GM19455 (cell line): ENCODE measurements at regions not wholly inside any gene's neighbourhood (a gene's known extent, or its start where the extent isn't known, plus 50 kb on each side); places are given as distances from the start of the nearest gene placed in this dataset.
"Not testable (repeated sequence)": the region's sequence is repeated elsewhere in the genome, so short reads cannot be mapped to it uniquely, and the experiment has no call there.

ENCODE experiments used
- ATAC-seq: cut with Tn5 transposase; IDR thresholded peaks from one replicate; pipeline ENCODE4 v1.9.1; 2021; ENCODE audit not compliant: unreplicated experiment

GRCh38 chr14:71800878-71801277 is 131.4 kb upstream of the RGS6 start:
- ATAC-seq = no peak

DNA sequence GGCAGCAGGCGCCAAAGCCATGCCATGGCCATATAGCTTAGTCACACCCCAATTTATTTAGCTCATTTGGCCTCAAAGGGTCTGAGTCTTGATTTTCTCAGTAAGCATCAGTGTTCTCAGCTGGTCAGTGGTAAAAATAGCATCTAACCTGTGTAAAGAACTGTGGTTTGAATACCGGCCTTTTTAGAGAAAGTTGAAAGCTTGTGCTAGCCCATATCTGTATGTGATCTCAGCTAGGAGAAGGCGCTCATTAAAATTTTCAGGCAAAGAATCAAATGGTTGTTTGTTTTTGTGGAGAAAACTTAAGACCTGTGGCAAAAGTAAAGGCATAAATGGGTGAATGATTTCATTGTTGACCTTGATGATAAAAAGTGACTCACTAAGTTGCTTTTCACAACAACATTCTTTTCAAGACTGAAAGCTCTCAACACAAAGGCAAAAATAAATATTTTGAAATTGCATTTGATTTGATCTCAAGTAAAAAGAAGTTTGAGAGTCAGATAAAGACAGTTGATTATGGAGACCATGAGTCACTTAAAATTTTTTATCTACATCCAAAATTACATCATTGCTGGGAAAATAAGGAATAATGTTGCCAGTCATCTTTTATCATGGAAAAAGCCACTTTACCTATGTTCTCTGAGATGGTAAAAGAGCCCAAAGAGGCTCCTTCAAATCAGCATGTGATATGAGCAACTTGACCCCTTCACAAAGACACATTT is 128.5 kb upstream of the RGS6 start:
- ATAC-seq = no peak

GRCh38 chr14:71804992-71805391 is 127.2 kb upstream of the RGS6 start:
- no peak for ATAC-seq

- ATAC-seq = not testable (repeated sequence)
These were observed 125.2 kb upstream of the RGS6 start for GRCh38 chr14:71807049-71807448.

- not testable (repeated sequence) for ATAC-seq
These were observed 121.4 kb upstream of the RGS6 start for GRCh38 chr14:71810800-71811199.

DNA sequence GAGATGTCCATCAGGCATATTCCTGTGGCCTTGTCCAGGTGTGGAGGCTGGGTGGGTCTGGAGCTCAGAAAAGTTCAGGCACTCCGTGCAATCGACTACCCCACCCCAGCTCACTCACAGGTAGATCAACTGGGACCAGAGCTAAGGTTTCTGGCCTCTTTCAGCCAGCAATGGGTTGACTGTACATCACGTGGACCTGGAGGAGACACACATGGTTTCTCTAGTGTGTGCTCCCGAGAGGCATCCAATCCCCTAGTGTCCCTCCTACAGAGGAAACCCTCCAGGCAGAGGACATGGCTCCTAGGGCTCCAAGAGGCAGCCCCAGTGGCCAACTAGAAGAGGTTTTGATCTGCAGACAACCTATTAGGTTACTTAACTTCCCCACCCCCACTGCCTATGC is 119.5 kb upstream of the RGS6 start:
- no peak for ATAC-seq

GRCh38 chr14:71815110-71815509 is 117.1 kb upstream of the RGS6 start:
- no peak for ATAC-seq

- ATAC-seq = no peak
These were observed 107.4 kb upstream of the RGS6 start for GRCh38 chr14:71824816-71825215.

- ATAC-seq = no peak
These were observed 98.8 kb upstream of the RGS6 start for GRCh38 chr14:71833476-71833875.

DNA sequence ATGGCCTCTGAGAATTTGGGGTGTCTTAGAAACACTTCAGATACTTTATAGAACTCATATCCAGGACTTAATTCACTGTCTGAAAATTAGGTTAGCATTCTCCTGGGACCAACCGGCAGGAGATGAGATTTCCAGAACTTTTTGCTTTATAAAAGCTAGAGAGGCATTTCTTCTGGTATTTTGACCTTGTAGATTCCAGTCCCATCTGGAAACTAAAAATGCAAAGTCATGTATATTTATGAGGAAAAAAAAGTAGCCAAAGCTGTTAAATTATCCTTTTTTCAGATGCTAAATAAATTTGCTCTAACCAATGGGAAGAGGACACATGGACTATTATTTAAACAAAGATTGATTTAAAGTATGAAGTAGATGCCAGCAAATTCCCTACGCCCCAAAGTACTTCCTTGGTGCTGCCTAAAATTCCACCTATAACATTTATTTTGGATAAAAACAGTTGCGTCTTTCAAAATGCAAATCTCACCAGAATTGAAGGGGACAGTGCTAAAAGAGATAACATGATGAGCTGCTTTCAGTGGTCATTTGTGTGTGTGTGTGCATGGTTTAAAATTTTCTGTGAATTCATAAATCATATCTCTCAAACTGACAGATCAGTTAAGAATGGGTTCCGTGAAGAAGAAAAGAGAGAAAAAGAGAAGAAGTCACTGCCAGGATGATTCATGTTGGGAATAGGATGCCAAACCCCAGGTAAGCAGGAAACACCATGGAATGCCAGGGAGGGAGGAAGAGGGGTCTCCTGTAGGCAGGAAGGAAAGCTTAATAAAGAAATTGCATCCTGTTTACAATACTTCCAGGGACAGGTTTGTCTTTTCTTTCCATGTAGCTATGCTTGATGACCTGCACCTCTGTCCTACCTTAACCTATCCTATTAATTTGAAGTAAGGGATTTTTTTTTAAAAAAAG is 97.7 kb upstream of the RGS6 start:
- no peak for ATAC-seq

- ATAC-seq = no peak
These were observed 80.0 kb upstream of the RGS6 start for GRCh38 chr14:71852181-71852580.

DNA sequence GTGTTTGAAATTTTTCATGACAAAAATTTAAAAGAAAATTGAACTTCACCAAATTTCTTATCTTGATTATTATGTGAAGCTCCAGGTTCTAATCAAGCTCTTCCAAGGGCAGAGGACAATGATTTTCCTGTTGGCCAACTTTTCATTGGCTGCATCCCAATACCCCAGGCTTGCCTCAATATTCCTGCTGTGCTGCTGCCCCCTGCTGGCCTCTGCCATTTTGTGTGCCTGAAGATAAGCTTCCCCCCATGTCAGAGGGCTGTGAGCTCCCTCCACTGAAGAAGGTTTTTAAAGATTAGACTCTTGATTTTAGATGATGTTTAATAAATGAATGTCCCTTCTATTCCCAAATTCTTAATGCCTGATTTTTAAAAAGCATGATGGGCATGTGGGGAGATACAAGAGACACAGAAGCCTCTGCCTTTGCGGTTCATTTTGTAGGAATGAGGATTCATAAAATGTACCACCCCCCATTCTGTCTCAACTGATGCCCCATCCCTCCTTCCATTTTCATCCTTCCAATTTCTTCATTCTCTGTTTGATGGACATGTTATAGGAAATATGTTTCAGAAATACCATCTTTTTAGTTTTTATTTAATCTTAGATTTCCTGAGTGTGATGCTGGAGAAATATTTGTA is 76.7 kb upstream of the RGS6 start:
- no peak for ATAC-seq

GRCh38 chr14:71856199-71856919 is 75.9 kb upstream of the RGS6 start:
- no peak for ATAC-seq

- ATAC-seq = no peak
These were observed 69.2 kb upstream of the RGS6 start for GRCh38 chr14:71863049-71863448.

GRCh38 chr14:71863766-71864165 is 68.5 kb upstream of the RGS6 start:
- no peak for ATAC-seq
